ENCODE measurements at regions not wholly inside any gene's neighbourhood (a gene's known extent, or its start where the extent isn't known, plus 50 kb on each side); places are given as distances from the start of the nearest gene placed in this dataset.

DNA sequence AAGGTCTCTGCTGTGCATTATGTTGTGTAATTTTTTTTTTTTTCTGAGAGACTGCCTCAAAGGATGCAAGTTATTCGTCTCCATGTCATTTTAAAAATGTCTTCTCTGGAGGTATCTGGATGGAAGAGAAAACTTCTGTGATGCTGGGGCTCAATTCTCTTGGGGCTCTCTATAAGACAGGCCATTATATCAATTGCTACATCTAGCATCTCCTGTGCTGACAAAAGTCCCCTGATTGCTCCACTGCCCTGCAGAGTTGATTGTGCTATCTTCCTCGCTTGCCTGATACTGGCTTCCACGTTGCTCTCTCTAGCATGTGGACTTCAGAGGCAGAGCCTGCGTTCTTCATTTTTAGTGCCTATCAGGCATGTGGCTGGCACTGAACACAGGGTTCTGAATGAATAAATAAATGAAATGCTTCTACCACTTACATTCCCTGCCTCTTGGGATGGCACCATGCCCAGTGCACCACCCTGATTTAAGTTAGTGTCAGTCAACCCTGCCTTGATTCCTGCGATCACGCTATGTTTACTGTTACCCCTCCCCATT, 1035.5 kb upstream of the EEF2KMT start:
- ChIA-PET RAD21 (ENCODE audit: low non-redundant PET in 1 of 2, low total read pairs in 2 of 2, uncharacterized antibody in 2 of 2, unreplicated experiment in 2 of 2) (no interaction called here), POLR2A (no interaction called here), CTCF (no interaction called here)
- Histone ChIP-seq H3K4me2 (ENCODE audit: low read length) (no peak overlapping the region), H4K20me1 (ENCODE audit: insufficient read depth) (no peaks in the 10 kb centered on the region), H3K36me3 (ENCODE audit: control insufficient read depth in 1 of 2, insufficient read depth in 2 of 2, low read length in 2 of 2) (no peaks in the 10 kb centered on the region), H3K27ac (ENCODE audit: low read depth, low read length) (no peak overlapping the region), H3K79me2 (ENCODE audit: insufficient read depth, low read length) (no peaks in the 10 kb centered on the region), H3K27me3 (ENCODE audit: insufficient read depth, low read length) (no peaks in the 10 kb centered on the region), H3K9me3 (ENCODE audit: control insufficient read depth in 1 of 2, insufficient read depth in 1 of 2, low read depth in 1 of 2, low read length in 2 of 2) (peaks cover 6 to 14% of the 10 kb centered on the region in 2 experiments; a peak in 2 of 4 replicates), H2AFZ (ENCODE audit: low read depth, low read length, poor library complexity, severe bottlenecking) (no peak overlapping the region), H3K4me1 (ENCODE audit: control insufficient read depth in 1 of 2, insufficient read depth in 2 of 2, low read length in 2 of 2) (no peaks in the 10 kb centered on the region), H3K9ac (ENCODE audit: low read length) (no peak overlapping the region), H3K4me3 (replicated peaks in 1 of 2; ENCODE audit: low read depth in 1 of 2, low read length in 2 of 2) (no peak overlapping the region), H3K9me2 (ENCODE audit: insufficient read depth) (no peaks in the 10 kb centered on the region)
- no peak for TF ChIP-seq SP1 (IDR thresholded peaks at IDR 0.05; ENCODE audit: low read depth)
- TF ChIP-seq, protein P1, sequence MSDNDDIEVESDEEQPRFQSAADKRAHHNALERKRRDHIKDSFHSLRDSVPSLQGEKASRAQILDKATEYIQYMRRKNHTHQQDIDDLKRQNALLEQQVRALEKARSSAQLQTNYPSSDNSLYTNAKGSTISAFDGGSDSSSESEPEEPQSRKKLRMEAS (IDR thresholded peaks at IDR 0.05) = no peak
- ATAC-seq (no peak), DNase-seq (ENCODE audit: low read depth, low spot score) (no peak)
- intact Hi-C loops (cut with micrococcal nuclease) = no loop called here
- no TSS peak for BruUV-seq (replicated peaks)

DNA sequence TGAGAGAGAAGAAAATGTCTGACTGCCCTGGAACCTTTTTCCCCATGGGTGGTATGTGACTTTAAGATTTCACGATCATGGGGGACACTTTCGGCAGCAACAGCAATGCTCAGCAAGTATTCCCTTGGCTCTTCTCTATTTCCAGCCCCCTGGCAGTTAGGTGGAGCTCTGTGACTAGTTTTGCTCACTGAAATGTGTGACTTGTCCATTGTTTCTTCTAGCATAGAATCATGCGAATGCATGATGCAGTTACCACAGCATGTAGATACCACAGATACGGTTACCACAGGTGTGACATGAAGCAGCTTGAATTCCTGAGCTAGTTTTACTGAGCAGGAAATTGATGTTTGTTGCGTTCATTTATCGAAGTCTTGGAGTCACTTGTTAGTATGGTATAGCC, 1034.5 kb upstream of the EEF2KMT start:
- H3K79me2 ChIP-seq (ENCODE audit: insufficient read depth, low read length) = no peaks in the 10 kb centered on the region
- ATAC-seq (no peak), DNase-seq (ENCODE audit: low read depth, low spot score) (no peak)
- ChIA-PET CTCF (no interaction called here), RAD21 (ENCODE audit: low non-redundant PET in 1 of 2, low total read pairs in 2 of 2, uncharacterized antibody in 2 of 2, unreplicated experiment in 2 of 2) (no interaction called here), POLR2A (no interaction called here)
- H4K20me1 ChIP-seq (ENCODE audit: insufficient read depth) = no peaks in the 10 kb centered on the region
- no peak overlapping the region for H3K27ac ChIP-seq (ENCODE audit: low read depth, low read length)
- H2AFZ ChIP-seq (ENCODE audit: low read depth, low read length, poor library complexity, severe bottlenecking) = no peak overlapping the region
- intact Hi-C loops (cut with micrococcal nuclease) = no loop called here
- H3K4me1 ChIP-seq (ENCODE audit: control insufficient read depth in 1 of 2, insufficient read depth in 2 of 2, low read length in 2 of 2) = no peaks in the 10 kb centered on the region
- H3K9me3 ChIP-seq (ENCODE audit: control insufficient read depth in 1 of 2, insufficient read depth in 1 of 2, low read depth in 1 of 2, low read length in 2 of 2) = peaks cover 6 to 14% of the 10 kb centered on the region in 2 experiments; a peak in 2 of 4 replicates
- H3K9me2 ChIP-seq (ENCODE audit: insufficient read depth) = no peaks in the 10 kb centered on the region
- no peaks in the 10 kb centered on the region for H3K36me3 ChIP-seq (ENCODE audit: control insufficient read depth in 1 of 2, insufficient read depth in 2 of 2, low read length in 2 of 2)
- no peak overlapping the region for H3K9ac ChIP-seq (ENCODE audit: low read length)
- no peak overlapping the region for H3K4me3 ChIP-seq (replicated peaks in 1 of 2; ENCODE audit: low read depth in 1 of 2, low read length in 2 of 2)
- BruUV-seq (replicated peaks) = no TSS peak
- H3K4me2 ChIP-seq (ENCODE audit: low read length) = no peak overlapping the region
- no peaks in the 10 kb centered on the region for H3K27me3 ChIP-seq (ENCODE audit: insufficient read depth, low read length)
- TF ChIP-seq RAD21 (IDR thresholded peaks at IDR 0.05; ENCODE audit: low read depth) (no peak), ZFX (IDR thresholded peaks at IDR 0.05) (no peak), POLR2A (IDR thresholded peaks at IDR 0.05; ENCODE audit: borderline replicate concordance, extremely low read depth, insufficient read depth, insufficient read length) (no peak), SIN3A (IDR thresholded peaks at IDR 0.05; ENCODE audit: low read depth) (no peak), SP1 (IDR thresholded peaks at IDR 0.05; ENCODE audit: low read depth) (no peak), SRF (IDR thresholded peaks at IDR 0.05; ENCODE audit: low read depth) (no peak), TCF7L2 (IDR thresholded peaks at IDR 0.05; ENCODE audit: borderline replicate concordance, extremely low read depth, insufficient read depth, insufficient read length) (no peak), CBX3 (IDR thresholded peaks at IDR 0.05; ENCODE audit: low read depth) (no peak), JUND (IDR thresholded peaks at IDR 0.05) (no peak), ZNF274 (IDR thresholded peaks at IDR 0.05; ENCODE audit: low read depth, low read length) (no peak)
- TF ChIP-seq, protein P2, sequence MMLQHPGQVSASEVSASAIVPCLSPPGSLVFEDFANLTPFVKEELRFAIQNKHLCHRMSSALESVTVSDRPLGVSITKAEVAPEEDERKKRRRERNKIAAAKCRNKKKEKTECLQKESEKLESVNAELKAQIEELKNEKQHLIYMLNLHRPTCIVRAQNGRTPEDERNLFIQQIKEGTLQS (IDR thresholded peaks at IDR 0.05) = no peak
- TF ChIP-seq, protein P3, sequence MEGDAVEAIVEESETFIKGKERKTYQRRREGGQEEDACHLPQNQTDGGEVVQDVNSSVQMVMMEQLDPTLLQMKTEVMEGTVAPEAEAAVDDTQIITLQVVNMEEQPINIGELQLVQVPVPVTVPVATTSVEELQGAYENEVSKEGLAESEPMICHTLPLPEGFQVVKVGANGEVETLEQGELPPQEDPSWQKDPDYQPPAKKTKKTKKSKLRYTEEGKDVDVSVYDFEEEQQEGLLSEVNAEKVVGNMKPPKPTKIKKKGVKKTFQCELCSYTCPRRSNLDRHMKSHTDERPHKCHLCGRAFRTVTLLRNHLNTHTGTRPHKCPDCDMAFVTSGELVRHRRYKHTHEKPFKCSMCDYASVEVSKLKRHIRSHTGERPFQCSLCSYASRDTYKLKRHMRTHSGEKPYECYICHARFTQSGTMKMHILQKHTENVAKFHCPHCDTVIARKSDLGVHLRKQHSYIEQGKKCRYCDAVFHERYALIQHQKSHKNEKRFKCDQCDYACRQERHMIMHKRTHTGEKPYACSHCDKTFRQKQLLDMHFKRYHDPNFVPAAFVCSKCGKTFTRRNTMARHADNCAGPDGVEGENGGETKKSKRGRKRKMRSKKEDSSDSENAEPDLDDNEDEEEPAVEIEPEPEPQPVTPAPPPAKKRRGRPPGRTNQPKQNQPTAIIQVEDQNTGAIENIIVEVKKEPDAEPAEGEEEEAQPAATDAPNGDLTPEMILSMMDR (IDR thresholded peaks at IDR 0.05 in 2 of 3, conservative IDR thresholded peaks at IDR 0.05 in 1 of 3; ENCODE audit: borderline replicate concordance in 1 of 3, insufficient read depth in 1 of 3, low read depth in 2 of 3, low read length in 2 of 3) = no peak
- TF ChIP-seq, protein P4, sequence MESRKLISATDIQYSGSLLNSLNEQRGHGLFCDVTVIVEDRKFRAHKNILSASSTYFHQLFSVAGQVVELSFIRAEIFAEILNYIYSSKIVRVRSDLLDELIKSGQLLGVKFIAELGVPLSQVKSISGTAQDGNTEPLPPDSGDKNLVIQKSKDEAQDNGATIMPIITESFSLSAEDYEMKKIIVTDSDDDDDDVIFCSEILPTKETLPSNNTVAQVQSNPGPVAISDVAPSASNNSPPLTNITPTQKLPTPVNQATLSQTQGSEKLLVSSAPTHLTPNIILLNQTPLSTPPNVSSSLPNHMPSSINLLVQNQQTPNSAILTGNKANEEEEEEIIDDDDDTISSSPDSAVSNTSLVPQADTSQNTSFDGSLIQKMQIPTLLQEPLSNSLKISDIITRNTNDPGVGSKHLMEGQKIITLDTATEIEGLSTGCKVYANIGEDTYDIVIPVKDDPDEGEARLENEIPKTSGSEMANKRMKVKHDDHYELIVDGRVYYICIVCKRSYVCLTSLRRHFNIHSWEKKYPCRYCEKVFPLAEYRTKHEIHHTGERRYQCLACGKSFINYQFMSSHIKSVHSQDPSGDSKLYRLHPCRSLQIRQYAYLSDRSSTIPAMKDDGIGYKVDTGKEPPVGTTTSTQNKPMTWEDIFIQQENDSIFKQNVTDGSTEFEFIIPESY (IDR thresholded peaks at IDR 0.05; ENCODE audit: extremely low read depth, insufficient replicate concordance, low read length) = no peak
